ENCODE measurements at regions not wholly inside any gene's neighbourhood (a gene's known extent, or its start where the extent isn't known, plus 50 kb on each side); places are given as distances from the start of the nearest gene placed in this dataset.

- no peak for DNase-seq (ENCODE audit: low read depth)
Measured at GRCh38 chr10:110414548-110415309, 83.0 kb upstream of the DUSP5 start.

GRCh38 chr10:110415809-110416208, 81.9 kb upstream of the DUSP5 start:
- no peak for DNase-seq (ENCODE audit: low read depth)

- DNase-seq (ENCODE audit: low read depth): no peak
Measured at GRCh38 chr10:110416776-110417711, 80.7 kb upstream of the DUSP5 start.

- no peak for DNase-seq (ENCODE audit: low read depth)
Measured at GRCh38 chr10:110418218-110418617, 79.5 kb upstream of the DUSP5 start.

- no peak for DNase-seq (ENCODE audit: low read depth)
Measured at GRCh38 chr10:110419265-110419664, 78.4 kb upstream of the DUSP5 start.

GRCh38 chr10:110420401-110421193, 77.1 kb upstream of the DUSP5 start:
- DNase-seq (ENCODE audit: low read depth): no peak

- no peak for DNase-seq (ENCODE audit: low read depth)
Measured at GRCh38 chr10:110421512-110422138, 76.1 kb upstream of the DUSP5 start.

- DNase-seq (ENCODE audit: low read depth): no peak
Measured at GRCh38 chr10:110422548-110422947, 75.2 kb upstream of the DUSP5 start.

- DNase-seq (ENCODE audit: low read depth): no peak
Measured at GRCh38 chr10:110423650-110424049, 74.1 kb upstream of the DUSP5 start.

- DNase-seq (ENCODE audit: low read depth): peak; percentile 74
Measured at GRCh38 chr10:110425684-110426293, 71.9 kb upstream of the DUSP5 start.

GRCh38 chr10:110426294-110427181, 71.2 kb upstream of the DUSP5 start:
- DNase-seq (ENCODE audit: low read depth): peak; percentile 78

GRCh38 chr10:110429301-110429700, 68.4 kb upstream of the DUSP5 start:
- DNase-seq (ENCODE audit: low read depth): no peak

- DNase-seq (ENCODE audit: low read depth): peak; percentile 55
Measured at GRCh38 chr10:110430340-110431273, 67.1 kb upstream of the DUSP5 start.

- DNase-seq (ENCODE audit: low read depth): no peak
Measured at GRCh38 chr10:110431659-110432058, 66.0 kb upstream of the DUSP5 start.

GRCh38 chr10:110432084-110432483, 65.6 kb upstream of the DUSP5 start:
- DNase-seq (ENCODE audit: low read depth): no peak

GRCh38 chr10:110432814-110433565, 64.7 kb upstream of the DUSP5 start:
- no peak for DNase-seq (ENCODE audit: low read depth)

GRCh38 chr10:110433740-110434139, 64.0 kb upstream of the DUSP5 start:
- DNase-seq (ENCODE audit: low read depth): no peak

GRCh38 chr10:110434489-110435096, 63.1 kb upstream of the DUSP5 start:
- DNase-seq (ENCODE audit: low read depth): no peak

Measured in fibroblast of the conjunctiva (primary cell).